ENCODE measurements at regions not wholly inside any gene's neighbourhood (a gene's known extent, or its start where the extent isn't known, plus 50 kb on each side); places are given as distances from the start of the nearest gene placed in this dataset.

DNA sequence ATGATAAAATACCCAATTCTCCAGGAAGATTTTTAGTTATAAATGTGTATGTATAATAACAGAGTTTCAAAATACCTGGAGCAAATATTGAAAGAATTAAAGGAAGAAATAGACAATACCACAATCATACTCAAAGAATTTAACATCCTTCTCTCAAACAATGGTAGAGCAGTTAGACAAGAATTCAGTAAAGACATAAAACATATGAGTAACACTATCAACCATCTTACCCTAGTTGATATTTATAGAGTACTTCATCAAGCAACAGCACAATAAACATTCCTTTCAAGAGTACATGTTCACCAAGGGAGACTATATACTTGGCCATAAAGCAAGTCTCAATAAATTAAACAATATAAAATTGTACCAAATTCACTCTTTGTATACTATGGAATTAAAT, 108.4 kb downstream of the DLEU7 start:
- H3K4me3 ChIP-seq (ENCODE audit: low read depth, low read length, poor library complexity, severe bottlenecking) = no peak overlapping the region
- TF ChIP-seq, protein P1, sequence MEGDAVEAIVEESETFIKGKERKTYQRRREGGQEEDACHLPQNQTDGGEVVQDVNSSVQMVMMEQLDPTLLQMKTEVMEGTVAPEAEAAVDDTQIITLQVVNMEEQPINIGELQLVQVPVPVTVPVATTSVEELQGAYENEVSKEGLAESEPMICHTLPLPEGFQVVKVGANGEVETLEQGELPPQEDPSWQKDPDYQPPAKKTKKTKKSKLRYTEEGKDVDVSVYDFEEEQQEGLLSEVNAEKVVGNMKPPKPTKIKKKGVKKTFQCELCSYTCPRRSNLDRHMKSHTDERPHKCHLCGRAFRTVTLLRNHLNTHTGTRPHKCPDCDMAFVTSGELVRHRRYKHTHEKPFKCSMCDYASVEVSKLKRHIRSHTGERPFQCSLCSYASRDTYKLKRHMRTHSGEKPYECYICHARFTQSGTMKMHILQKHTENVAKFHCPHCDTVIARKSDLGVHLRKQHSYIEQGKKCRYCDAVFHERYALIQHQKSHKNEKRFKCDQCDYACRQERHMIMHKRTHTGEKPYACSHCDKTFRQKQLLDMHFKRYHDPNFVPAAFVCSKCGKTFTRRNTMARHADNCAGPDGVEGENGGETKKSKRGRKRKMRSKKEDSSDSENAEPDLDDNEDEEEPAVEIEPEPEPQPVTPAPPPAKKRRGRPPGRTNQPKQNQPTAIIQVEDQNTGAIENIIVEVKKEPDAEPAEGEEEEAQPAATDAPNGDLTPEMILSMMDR (IDR thresholded peaks at IDR 0.05; ENCODE audit: low read length) = no peak
- TF ChIP-seq EZH2 (IDR thresholded peaks at IDR 0.05; ENCODE audit: borderline replicate concordance, low read length) = no peak
- no peaks in the 10 kb centered on the region; the same call in 1 of the 2 replicates for H3K36me3 ChIP-seq (ENCODE audit: insufficient read depth, low read length)
- H3K9me3 ChIP-seq (ENCODE audit: low read length) = peaks cover 9% of the 10 kb centered on the region
- no peaks in the 10 kb centered on the region for H4K20me1 ChIP-seq (ENCODE audit: insufficient read depth, low read length)
- no peak overlapping the region for H3K9ac ChIP-seq (ENCODE audit: low read length)
- H3K27me3 ChIP-seq (ENCODE audit: insufficient read depth, low read length) = no peaks in the 10 kb centered on the region
- no peak overlapping the region for H3K27ac ChIP-seq (ENCODE audit: low read depth, low read length, poor library complexity, severe bottlenecking)
- peaks cover 4% of the 10 kb centered on the region for H3K4me1 ChIP-seq (ENCODE audit: insufficient read depth, low read length, severe bottlenecking)
- H3K4me2 ChIP-seq (ENCODE audit: low read length) = no peak overlapping the region
- no peaks in the 10 kb centered on the region for H3K9me2 ChIP-seq (ENCODE audit: low read depth, low read length)
- H3F3A ChIP-seq (ENCODE audit: insufficient read depth, low read length) = no peaks in the 10 kb centered on the region; the same call in 1 of the 2 replicates
- no peak overlapping the region for H2AFZ ChIP-seq (ENCODE audit: low read length)
- no peaks in the 10 kb centered on the region for H3K79me2 ChIP-seq (ENCODE audit: insufficient read depth, low read length)

DNA sequence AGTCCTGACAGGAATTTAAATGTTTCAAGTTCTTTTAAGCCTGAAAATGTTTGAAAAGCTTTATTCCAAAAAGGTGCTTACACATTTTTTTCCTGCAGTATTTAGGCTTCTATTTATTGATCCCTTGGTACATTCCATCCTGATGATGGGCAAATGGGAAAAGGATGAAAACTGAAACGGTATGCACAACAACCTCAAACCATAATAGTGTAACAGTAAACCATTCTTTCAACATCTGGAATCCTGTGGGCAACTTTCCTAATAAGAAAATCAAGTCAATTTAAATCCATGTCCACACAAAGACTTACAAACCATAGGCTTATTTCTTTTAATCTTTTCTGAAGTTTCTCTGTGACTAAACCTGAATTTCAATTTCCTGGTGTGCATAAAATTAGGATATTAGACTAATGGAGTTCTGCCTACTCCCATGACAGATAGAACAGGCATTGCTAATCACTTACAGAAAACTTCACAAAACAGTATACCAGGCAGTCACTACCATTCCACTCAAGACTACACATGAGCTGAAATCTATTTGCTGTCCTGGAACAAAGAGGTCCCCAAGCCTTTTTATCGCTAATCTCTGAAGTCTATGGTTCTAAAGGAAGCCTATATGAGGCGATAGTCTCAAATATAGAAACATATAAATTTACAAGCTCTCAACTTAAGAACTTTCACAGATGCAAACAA, 103.3 kb downstream of the DLEU7 start:
- Histone ChIP-seq H3F3A (ENCODE audit: insufficient read depth, low read length) (no peaks in the 10 kb centered on the region; the same call in 1 of the 2 replicates), H3K9me2 (ENCODE audit: low read depth, low read length) (no peaks in the 10 kb centered on the region), H3K4me3 (ENCODE audit: low read depth, low read length, poor library complexity, severe bottlenecking) (no peak overlapping the region), H3K79me2 (ENCODE audit: insufficient read depth, low read length) (no peaks in the 10 kb centered on the region), H4K20me1 (ENCODE audit: insufficient read depth, low read length) (no peaks in the 10 kb centered on the region), H2AFZ (ENCODE audit: low read length) (no peak overlapping the region), H3K27ac (ENCODE audit: low read depth, low read length, poor library complexity, severe bottlenecking) (no peak overlapping the region), H3K27me3 (ENCODE audit: insufficient read depth, low read length) (no peaks in the 10 kb centered on the region), H3K9ac (ENCODE audit: low read length) (no peak overlapping the region), H3K4me1 (ENCODE audit: insufficient read depth, low read length, severe bottlenecking) (no peaks in the 10 kb centered on the region), H3K9me3 (ENCODE audit: low read length) (no peaks in the 10 kb centered on the region), H3K4me2 (ENCODE audit: low read length) (no peak overlapping the region), H3K36me3 (ENCODE audit: insufficient read depth, low read length) (no peaks in the 10 kb centered on the region)
- no peak for TF ChIP-seq EZH2 (IDR thresholded peaks at IDR 0.05; ENCODE audit: borderline replicate concordance, low read length)
- TF ChIP-seq, protein P1 (IDR thresholded peaks at IDR 0.05; ENCODE audit: low read length) = no peak

DNA sequence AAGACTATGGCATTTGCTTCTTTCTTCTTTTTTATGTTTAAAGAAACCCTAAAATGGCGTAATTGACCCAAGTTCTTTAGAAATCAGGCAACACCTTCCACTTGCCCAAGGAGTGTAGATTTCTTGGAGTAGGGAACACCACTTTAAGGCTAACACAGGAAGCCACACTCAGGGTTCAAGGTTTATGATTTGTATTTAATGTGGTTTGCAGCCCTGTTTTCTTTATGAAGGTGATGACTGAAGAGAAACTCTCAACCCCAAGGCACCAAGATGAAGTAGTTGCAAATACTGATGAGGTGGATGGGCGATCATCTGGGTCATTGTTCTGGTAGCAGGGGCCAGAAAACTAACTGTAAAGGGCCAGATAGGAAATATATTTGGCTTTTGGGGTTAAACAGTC, 101.1 kb downstream of the DLEU7 start:
- no peaks in the 10 kb centered on the region for H4K20me1 ChIP-seq (ENCODE audit: insufficient read depth, low read length)
- H3K4me2 ChIP-seq (ENCODE audit: low read length) = no peak overlapping the region
- no peaks in the 10 kb centered on the region for H3K36me3 ChIP-seq (ENCODE audit: insufficient read depth, low read length)
- H3K4me1 ChIP-seq (ENCODE audit: insufficient read depth, low read length, severe bottlenecking) = no peaks in the 10 kb centered on the region
- no peaks in the 10 kb centered on the region; the same call in 1 of the 2 replicates for H3F3A ChIP-seq (ENCODE audit: insufficient read depth, low read length)
- TF ChIP-seq, protein P1 (IDR thresholded peaks at IDR 0.05; ENCODE audit: low read length) = no peak
- TF ChIP-seq EZH2 (IDR thresholded peaks at IDR 0.05; ENCODE audit: borderline replicate concordance, low read length) = no peak
- H3K9ac ChIP-seq (ENCODE audit: low read length) = no peak overlapping the region
- no peaks in the 10 kb centered on the region for H3K9me3 ChIP-seq (ENCODE audit: low read length)
- H3K79me2 ChIP-seq (ENCODE audit: insufficient read depth, low read length) = no peaks in the 10 kb centered on the region
- 0 out of 2 replicates have a peak overlapping the region, but pooled peaks have one; percentile 2 for H2AFZ ChIP-seq (ENCODE audit: low read length)
- no peaks in the 10 kb centered on the region for H3K9me2 ChIP-seq (ENCODE audit: low read depth, low read length)
- no peak overlapping the region for H3K4me3 ChIP-seq (ENCODE audit: low read depth, low read length, poor library complexity, severe bottlenecking)
- H3K27me3 ChIP-seq (ENCODE audit: insufficient read depth, low read length) = no peaks in the 10 kb centered on the region
- H3K27ac ChIP-seq (ENCODE audit: low read depth, low read length, poor library complexity, severe bottlenecking) = no peak overlapping the region

All from OCI-LY1 (cell line).